B cell (primary cell): ENCODE measurements at regions not wholly inside any gene's neighbourhood (a gene's known extent, or its start where the extent isn't known, plus 50 kb on each side); places are given as distances from the start of the nearest gene placed in this dataset.

ENCODE experiments used
- ATAC-seq: fragments of 200-7000 bp; cut with Tn5 transposase; one replicate; pipeline ENCODE4 v1.10.0; 2021; ENCODE audit warnings: low read depth, mild to moderate bottlenecking, moderate number of reproducible peaks, moderate library complexity
- CTCF ChIA-PET: fragments of 350-600 bp; sonication (Branson Sonifier 250); formaldehyde crosslinking; loops from one replicate; lab custom pipeline; 2021; ENCODE audit warnings: antibody characterized with exemption, inconsistent platforms; lab: Charles Lee
- POLR2A ChIA-PET: fragments of 350-600 bp; sonication (Branson Sonifier 250); formaldehyde crosslinking; loops from one replicate; lab custom pipeline; 2021; ENCODE audit warnings: antibody characterized with exemption; lab: Charles Lee
- DNase-seq: peaks from one replicate; pipeline ENCODE4 v3.0.0; 2013
- H2AFZ ChIP-seq: 2 replicates; pipeline ENCODE4 v1.6.1; 2012; ENCODE audit warnings: mild to moderate bottlenecking, low read depth, low read length; ENCODE audit not compliant: insufficient read depth, poor library complexity, severe bottlenecking
- H3K27ac ChIP-seq, 2 donors: 1 replicate in 1 of 2; 2 replicates in 1 of 2; pipeline ENCODE4 v1.5.1; 2012 to 2013; ENCODE audit warnings: low read length in 2 of 2, mild to moderate bottlenecking in 2 of 2, moderate library complexity in 1 of 2
- H3K27me3 ChIP-seq, 4 experiments: fragments of 200-600 bp in 1 of 4; sonication (generic) in 1 of 4; replicated peaks in 1 of 4; 1 replicate in 2 of 4; 2 replicates in 2 of 4; pipeline versions ENCODE4 v1.6.1 to v1.7.0; 2013 to 2016; ENCODE audit warnings: low read length in 3 of 4, mild to moderate bottlenecking in 2 of 4, mixed read lengths in 1 of 4, moderate library complexity in 1 of 4; ENCODE audit not compliant: insufficient read depth in 4 of 4, control insufficient read depth in 3 of 4; ENCODE audit errors: control extremely low read depth in 1 of 4
- H3K36me3 ChIP-seq, 2 experiments: replicated peaks in 1 of 2; 1 replicate in 1 of 2; 2 replicates in 1 of 2; pipeline versions ENCODE4 v1.6.1 to v1.7.1; 2013; ENCODE audit warnings: low read length in 1 of 2; ENCODE audit not compliant: insufficient read depth in 2 of 2, control insufficient read depth in 1 of 2; ENCODE audit errors: control extremely low read depth in 1 of 2, extremely low read depth in 1 of 2
- H3K4me1 ChIP-seq, 2 donors: fragments of 200-600 bp in 1 of 2; sonication (generic) in 1 of 2; 1 replicate in 1 of 2; 2 replicates in 1 of 2; pipeline versions ENCODE4 v1.5.1 to v1.6.1; 2013 to 2017; ENCODE audit warnings: low read length in 2 of 2; ENCODE audit not compliant: control insufficient read depth in 2 of 2, insufficient read depth in 2 of 2
- H3K4me2 ChIP-seq: replicated peaks from 2 replicates; pipeline ENCODE3; 2012; ENCODE audit warnings: mild to moderate bottlenecking, low read depth, low read length; ENCODE audit not compliant: poor library complexity, severe bottlenecking
- H3K4me3 ChIP-seq, 5 experiments: fragments of 200-600 bp in 1 of 5; sonication (generic) in 1 of 5; 1 replicate in 3 of 5; 2 replicates in 2 of 5; pipeline versions ENCODE4 v1.5.1 to v1.7.0; 2011 to 2016; ENCODE audit warnings: low read length in 4 of 5, mild to moderate bottlenecking in 4 of 5, low read depth in 2 of 5, control low read depth in 1 of 5, moderate library complexity in 1 of 5; ENCODE audit not compliant: insufficient read depth in 1 of 5; ENCODE audit errors: control extremely low read depth in 1 of 5, extremely low read depth in 1 of 5
- H3K79me2 ChIP-seq: fragments of 200-600 bp; sonication (generic); one replicate; pipeline ENCODE4 v1.6.0; 2016; ENCODE audit warnings: low read length; ENCODE audit not compliant: control insufficient read depth, insufficient read depth
- H3K9ac ChIP-seq: fragments of 200-600 bp; sonication (generic); 2 replicates; pipeline ENCODE4 v1.6.1; 2017; ENCODE audit warnings: mild to moderate bottlenecking, low read length, moderate library complexity
- H3K9me3 ChIP-seq, 3 donors: one replicate each; pipeline versions ENCODE4 v1.6.1 to v1.7.1; 2013; ENCODE audit warnings: low read length in 2 of 3; ENCODE audit not compliant: control insufficient read depth in 2 of 3, insufficient read depth in 1 of 3; ENCODE audit errors: control extremely low read depth in 1 of 3
- H4K20me1 ChIP-seq: 2 replicates; pipeline ENCODE4 v1.6.0; 2012; ENCODE audit warnings: mild to moderate bottlenecking, low read length; ENCODE audit not compliant: insufficient read depth, control insufficient read depth, poor library complexity, severe bottlenecking
- H3K27ac Mint-ChIP-seq: one replicate; pipeline ENCODE4 v1.8.0; 2021; ENCODE audit warnings: mixed read lengths
- H3K27me3 Mint-ChIP-seq: one replicate; pipeline ENCODE4 v1.8.0; 2021; ENCODE audit warnings: mixed read lengths
- H3K4me1 Mint-ChIP-seq: one replicate; pipeline ENCODE4 v1.8.0; 2021; ENCODE audit warnings: mixed read lengths
- H3K4me3 Mint-ChIP-seq: one replicate; pipeline ENCODE4 v1.8.0; 2021; ENCODE audit warnings: mixed read lengths
- H3K9me3 Mint-ChIP-seq: one replicate; pipeline ENCODE4 v1.8.0; 2022; ENCODE audit warnings: mixed read lengths; ENCODE audit not compliant: insufficient read depth
- EZH2 ChIP-seq: IDR thresholded peaks from 2 replicates; pipeline ENCODE4 v1.6.1; 2012; ENCODE audit warnings: borderline replicate concordance, low read depth, mild to moderate bottlenecking, moderate library complexity, low read length; ENCODE audit not compliant: insufficient read depth, poor library complexity, severe bottlenecking
- WGBS: methylation state at CpG from one replicate; pipeline ENCODE4 v1.1.5; 2013; ENCODE audit warnings: missing lambda C conversion rate; ENCODE audit not compliant: insufficient coverage; 5-methylcytosine and 5-hydroxymethylcytosine counted together
- intact Hi-C: fragments of 100-400 bp; cut with micrococcal nuclease; formaldehyde crosslinking; loops from one replicate; pipeline ENCODE4 v1.10.0; 2022
- TF ChIP-seq, protein P1 (sequence below): fragments of 200-600 bp; IDR thresholded peaks from one replicate; pipeline ENCODE4 v1.8.0; 2022; ENCODE audit warnings: antibody characterized with exemption, mild to moderate bottlenecking

DNA sequence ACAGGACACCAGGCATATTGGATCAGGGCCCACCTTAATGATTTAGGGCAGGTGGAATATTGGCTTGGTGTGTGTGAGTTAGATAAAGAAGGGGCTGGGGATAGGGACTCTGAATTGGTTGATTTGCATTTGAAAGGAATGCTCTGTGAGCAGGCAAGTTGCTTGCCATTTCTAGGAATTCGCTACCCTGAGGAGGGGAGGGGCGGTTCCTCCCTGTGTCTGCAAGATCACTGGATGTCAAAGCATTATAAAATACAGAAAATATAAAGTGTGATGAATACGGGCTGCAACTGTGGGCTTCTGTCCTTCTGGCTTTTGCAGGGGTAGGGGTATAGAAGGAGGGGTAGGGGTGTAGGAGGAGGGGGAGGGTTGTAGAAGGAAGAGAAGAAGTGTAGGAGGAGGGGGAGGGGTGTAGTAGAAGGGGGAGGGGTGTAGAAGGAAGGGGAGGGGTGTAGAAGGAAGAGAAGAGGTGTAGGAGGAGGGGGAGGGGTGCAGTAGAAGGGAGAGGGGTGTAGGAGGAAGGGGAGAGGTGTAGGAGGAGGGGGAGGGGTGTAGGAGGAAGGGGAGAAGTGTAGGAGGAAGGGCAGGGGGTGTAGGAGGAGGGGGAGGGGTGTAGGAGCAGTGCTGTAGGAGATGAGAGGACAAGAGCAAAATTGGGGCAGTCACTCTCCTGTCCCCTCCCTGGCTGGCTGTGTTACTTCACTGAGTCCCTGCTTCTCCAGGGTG is 238.0 kb upstream of the COPS8 start:
- Histone ChIP-seq H3K27ac (no peak overlapping the region), H3K4me2 (no peak overlapping the region), H3K27me3 (no peaks in the 10 kb centered on the region), H3K79me2 (no peaks in the 10 kb centered on the region), H3K9ac (no peak overlapping the region), H2AFZ (no peak overlapping the region), H4K20me1 (no peaks in the 10 kb centered on the region), H3K9me3 (peaks cover 0 to 12% (median 0%) of the 10 kb centered on the region in 3 donors), H3K4me3 (no peak overlapping the region), H3K36me3 (no peaks in the 10 kb centered on the region), H3K4me1 (no peaks in the 10 kb centered on the region)
- ATAC-seq (no peak), DNase-seq (no peak)
- ChIA-PET CTCF (no interaction called here), POLR2A (no interaction called here)
- H3K27ac Mint-ChIP-seq: no peak overlapping the region
- no CpG with 5 or more reads among the region's 3 CpGs for WGBS
- peaks cover 7% of the 10 kb centered on the region for H3K27me3 Mint-ChIP-seq
- H3K4me3 Mint-ChIP-seq: no peak overlapping the region
- peaks cover 4% of the 10 kb centered on the region for H3K9me3 Mint-ChIP-seq
- intact Hi-C loops: no loop called here
- no peaks in the 10 kb centered on the region for H3K4me1 Mint-ChIP-seq
- TF ChIP-seq, protein P1, sequence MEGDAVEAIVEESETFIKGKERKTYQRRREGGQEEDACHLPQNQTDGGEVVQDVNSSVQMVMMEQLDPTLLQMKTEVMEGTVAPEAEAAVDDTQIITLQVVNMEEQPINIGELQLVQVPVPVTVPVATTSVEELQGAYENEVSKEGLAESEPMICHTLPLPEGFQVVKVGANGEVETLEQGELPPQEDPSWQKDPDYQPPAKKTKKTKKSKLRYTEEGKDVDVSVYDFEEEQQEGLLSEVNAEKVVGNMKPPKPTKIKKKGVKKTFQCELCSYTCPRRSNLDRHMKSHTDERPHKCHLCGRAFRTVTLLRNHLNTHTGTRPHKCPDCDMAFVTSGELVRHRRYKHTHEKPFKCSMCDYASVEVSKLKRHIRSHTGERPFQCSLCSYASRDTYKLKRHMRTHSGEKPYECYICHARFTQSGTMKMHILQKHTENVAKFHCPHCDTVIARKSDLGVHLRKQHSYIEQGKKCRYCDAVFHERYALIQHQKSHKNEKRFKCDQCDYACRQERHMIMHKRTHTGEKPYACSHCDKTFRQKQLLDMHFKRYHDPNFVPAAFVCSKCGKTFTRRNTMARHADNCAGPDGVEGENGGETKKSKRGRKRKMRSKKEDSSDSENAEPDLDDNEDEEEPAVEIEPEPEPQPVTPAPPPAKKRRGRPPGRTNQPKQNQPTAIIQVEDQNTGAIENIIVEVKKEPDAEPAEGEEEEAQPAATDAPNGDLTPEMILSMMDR: no peak
- TF ChIP-seq EZH2: no peak

DNA sequence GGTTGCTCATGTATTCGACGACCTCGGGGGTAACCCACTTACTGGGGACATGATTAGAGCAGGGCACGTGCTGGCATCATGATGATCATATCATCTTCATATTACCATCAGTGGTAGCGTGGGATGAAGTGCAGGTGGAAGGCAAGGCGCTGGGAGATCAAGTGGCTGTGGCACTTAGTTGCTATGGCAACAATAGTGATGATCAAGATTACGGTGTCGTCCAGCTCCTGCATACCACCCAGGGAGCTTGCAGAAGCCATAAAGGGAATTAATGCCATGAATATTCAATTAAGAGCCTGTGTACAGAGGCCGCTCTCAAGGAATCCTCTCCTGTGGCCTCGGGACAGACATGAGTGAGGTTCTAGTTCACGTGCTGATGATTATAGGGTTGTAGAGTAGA is 237.2 kb upstream of the COPS8 start:
- Mint-ChIP-seq H3K4me1 (no peaks in the 10 kb centered on the region), H3K27ac (no peak overlapping the region), H3K9me3 (peaks cover 4% of the 10 kb centered on the region), H3K27me3 (peaks cover 7% of the 10 kb centered on the region), H3K4me3 (no peak overlapping the region)
- no peak overlapping the region for H3K4me3 ChIP-seq
- intact Hi-C loops: no loop called here
- POLR2A ChIA-PET: no interaction called here
- WGBS: 85% methylated on average over 6 of the region's 11 CpGs
- no peak for ATAC-seq
- no peak overlapping the region for H3K9ac ChIP-seq
- no peaks in the 10 kb centered on the region for H3K27me3 ChIP-seq
- H3K79me2 ChIP-seq: no peaks in the 10 kb centered on the region
- no peak for DNase-seq
- H3K4me1 ChIP-seq: no peaks in the 10 kb centered on the region
- CTCF ChIA-PET: no interaction called here
- no peak for TF ChIP-seq EZH2
- TF ChIP-seq, protein P1: no peak
- H3K9me3 ChIP-seq: peaks cover 0 to 12% (median 0%) of the 10 kb centered on the region in 3 donors
- no peaks in the 10 kb centered on the region for H3K36me3 ChIP-seq
- H2AFZ ChIP-seq: no peak overlapping the region
- no peaks in the 10 kb centered on the region for H4K20me1 ChIP-seq
- H3K4me2 ChIP-seq: no peak overlapping the region
- H3K27ac ChIP-seq: no peak overlapping the region
